ENCODE measurements at regions not wholly inside any gene's neighbourhood (a gene's known extent, or its start where the extent isn't known, plus 50 kb on each side); places are given as distances from the start of the nearest gene placed in this dataset.

DNA sequence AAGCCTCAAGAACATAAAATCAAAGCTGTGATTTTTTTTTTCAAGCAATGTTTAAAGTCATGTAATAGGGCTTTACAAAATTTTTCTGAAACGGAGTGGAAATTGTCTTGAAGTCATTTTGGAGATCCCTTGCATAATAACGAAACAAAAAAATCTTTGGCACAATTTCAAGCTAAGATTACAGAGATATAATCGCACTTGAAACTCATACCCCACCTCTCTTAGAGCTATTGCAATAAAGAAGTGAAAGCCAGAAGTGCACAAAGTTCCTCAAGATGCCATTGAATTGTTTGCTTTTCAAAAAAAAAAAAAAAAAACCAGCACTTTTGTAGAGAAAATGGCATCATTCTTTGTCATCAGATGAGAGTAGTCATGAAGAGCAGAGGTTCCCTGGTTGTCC, 152.3 kb downstream of the PAX3 start:
- Mint-ChIP-seq H3K9me3 (peaks cover 0 to 6% (median 0%) of the 10 kb centered on the region in 3 donors), H3K27ac (no peak overlapping the region), H3K4me3 (no peak overlapping the region), H3K36me3 (no peaks in the 10 kb centered on the region), H3K27me3 (peaks cover 1% of the 10 kb centered on the region), H3K4me1 (no peaks in the 10 kb centered on the region)

DNA sequence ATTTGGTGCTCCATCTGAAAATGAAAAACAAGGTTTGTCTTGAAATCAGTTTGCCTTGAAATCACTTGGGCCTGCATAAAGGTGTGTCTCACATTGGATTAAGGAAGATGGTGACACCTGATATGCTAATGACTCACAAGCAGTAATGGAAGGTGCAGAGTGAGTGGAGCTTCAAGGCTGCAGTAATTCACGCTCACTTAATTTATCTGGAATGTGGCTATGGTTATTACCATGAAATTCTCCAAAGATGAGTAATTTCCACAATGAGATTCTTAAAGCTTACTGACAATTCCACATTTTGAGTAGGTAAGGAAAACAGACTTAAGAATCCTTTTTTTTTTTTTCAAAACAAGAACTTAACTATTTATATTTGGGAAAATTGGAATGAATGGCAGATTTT, 156.8 kb downstream of the PAX3 start:
- H3K4me3 Mint-ChIP-seq, result no peak overlapping the region
- H3K27ac Mint-ChIP-seq, result no peak overlapping the region
- H3K27me3 Mint-ChIP-seq, result peaks cover 1% of the 10 kb centered on the region
- peaks cover 1% of the 10 kb centered on the region for H3K36me3 Mint-ChIP-seq
- H3K9me3 Mint-ChIP-seq, result peaks cover 2 to 15% (median 2%) of the 10 kb centered on the region in 3 donors
- H3K4me1 Mint-ChIP-seq, result no peaks in the 10 kb centered on the region

GRCh38 chr2:222136106-222136630, 162.6 kb downstream of the PAX3 start:
- no peak overlapping the region for H3K27ac Mint-ChIP-seq
- no peaks in the 10 kb centered on the region for H3K4me1 Mint-ChIP-seq
- H3K27me3 Mint-ChIP-seq, result no peaks in the 10 kb centered on the region
- peaks cover 5 to 14% (median 6%) of the 10 kb centered on the region in 3 donors for H3K9me3 Mint-ChIP-seq
- H3K36me3 Mint-ChIP-seq, result peaks cover 1% of the 10 kb centered on the region
- no peak overlapping the region for H3K4me3 Mint-ChIP-seq

DNA sequence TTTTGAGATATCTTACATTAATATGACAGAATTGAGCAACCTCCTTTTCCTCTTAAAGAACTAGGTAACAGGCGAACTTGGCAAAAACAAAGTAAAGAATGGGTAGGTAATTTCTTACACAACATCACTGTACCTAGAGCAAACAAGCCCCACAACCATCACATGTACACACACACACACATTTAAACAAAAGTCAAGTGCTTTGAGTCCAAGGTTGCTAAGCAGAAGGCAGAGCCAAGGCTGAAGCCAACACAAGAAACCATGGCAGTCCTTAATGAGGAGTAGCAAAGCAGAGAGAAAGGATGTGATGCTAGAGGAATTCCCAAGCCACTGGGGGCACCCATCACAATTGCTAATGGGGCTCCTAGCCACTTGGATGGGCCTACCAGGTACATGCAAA, 164.1 kb downstream of the PAX3 start:
- no peaks in the 10 kb centered on the region for H3K27me3 Mint-ChIP-seq
- H3K4me3 Mint-ChIP-seq, result no peak overlapping the region
- peaks cover 5 to 14% (median 6%) of the 10 kb centered on the region in 3 donors for H3K9me3 Mint-ChIP-seq
- peaks cover 1% of the 10 kb centered on the region for H3K36me3 Mint-ChIP-seq
- no peaks in the 10 kb centered on the region for H3K4me1 Mint-ChIP-seq
- H3K27ac Mint-ChIP-seq, result no peak overlapping the region

DNA sequence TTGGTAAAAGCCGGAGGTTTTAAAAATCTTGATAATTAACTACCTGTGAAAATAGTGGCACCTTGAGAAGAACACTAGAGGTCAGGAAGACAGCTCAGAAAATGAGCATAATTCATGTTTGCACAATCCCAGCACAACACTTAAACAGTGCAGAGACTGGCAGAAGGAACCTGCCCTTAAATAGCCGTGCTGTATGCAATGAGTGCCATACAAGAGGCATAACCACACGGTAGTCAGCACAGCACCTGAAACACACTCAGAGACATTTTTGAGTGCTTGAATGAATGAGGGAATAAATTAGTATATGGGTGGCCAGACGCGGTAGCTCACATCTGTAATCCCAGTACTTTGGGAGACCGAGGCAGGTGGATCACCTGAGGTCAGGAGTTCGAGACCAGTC, 164.9 kb downstream of the PAX3 start:
- peaks cover 5 to 14% (median 6%) of the 10 kb centered on the region in 3 donors for H3K9me3 Mint-ChIP-seq
- no peaks in the 10 kb centered on the region for H3K4me1 Mint-ChIP-seq
- H3K4me3 Mint-ChIP-seq, result no peak overlapping the region
- no peaks in the 10 kb centered on the region for H3K27me3 Mint-ChIP-seq
- no peak overlapping the region for H3K27ac Mint-ChIP-seq
- H3K36me3 Mint-ChIP-seq, result peaks cover 1% of the 10 kb centered on the region

GRCh38 chr2:222130855-222131254, 167.9 kb downstream of the PAX3 start:
- no peak overlapping the region for H3K27ac Mint-ChIP-seq
- H3K4me1 Mint-ChIP-seq, result no peaks in the 10 kb centered on the region
- peaks cover 3 to 8% (median 6%) of the 10 kb centered on the region in 3 donors for H3K9me3 Mint-ChIP-seq
- no peak overlapping the region for H3K4me3 Mint-ChIP-seq
- no peaks in the 10 kb centered on the region for H3K27me3 Mint-ChIP-seq
- no peaks in the 10 kb centered on the region for H3K36me3 Mint-ChIP-seq

DNA sequence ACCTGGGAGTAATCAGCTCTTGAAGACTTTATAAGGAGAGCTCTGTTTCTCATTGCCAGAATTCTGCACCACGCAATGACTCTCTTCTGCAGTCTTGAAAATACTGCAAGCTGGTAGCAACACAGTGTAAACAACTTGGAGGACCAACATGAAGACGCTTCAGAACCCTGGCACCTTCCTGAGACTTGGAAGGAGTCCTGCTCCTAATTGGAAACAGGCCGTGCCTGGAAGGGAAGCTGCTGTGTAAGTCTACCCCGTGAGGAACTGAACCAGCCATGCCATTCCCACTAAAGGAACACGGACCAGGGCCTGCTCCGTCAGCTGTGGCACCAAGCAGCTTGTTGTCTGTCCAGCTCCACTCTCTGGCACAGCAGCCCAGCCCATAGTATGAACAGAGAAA, 171.1 kb downstream of the PAX3 start:
- no peak overlapping the region for H3K27ac Mint-ChIP-seq
- H3K9me3 Mint-ChIP-seq, result peaks cover under 1 to 8% (median 2%) of the 10 kb centered on the region in 3 donors
- no peak overlapping the region for H3K4me3 Mint-ChIP-seq
- H3K36me3 Mint-ChIP-seq, result no peaks in the 10 kb centered on the region
- no peaks in the 10 kb centered on the region for H3K27me3 Mint-ChIP-seq
- H3K4me1 Mint-ChIP-seq, result no peaks in the 10 kb centered on the region

- no peak overlapping the region for H3K27ac Mint-ChIP-seq
- no peaks in the 10 kb centered on the region for H3K9me3 Mint-ChIP-seq
- H3K4me3 Mint-ChIP-seq, result no peak overlapping the region
- H3K27me3 Mint-ChIP-seq, result peaks cover 1% of the 10 kb centered on the region
- no peaks in the 10 kb centered on the region for H3K36me3 Mint-ChIP-seq
- H3K4me1 Mint-ChIP-seq, result no peaks in the 10 kb centered on the region
These were observed 177.9 kb downstream of the PAX3 start for GRCh38 chr2:222120933-222121332.

GRCh38 chr2:222115296-222115695, 183.5 kb downstream of the PAX3 start:
- Mint-ChIP-seq H3K4me3 (no peak overlapping the region), H3K36me3 (no peaks in the 10 kb centered on the region), H3K9me3 (peaks cover 0 to 2% (median 0%) of the 10 kb centered on the region in 3 donors), H3K4me1 (no peaks in the 10 kb centered on the region), H3K27me3 (peaks cover 3% of the 10 kb centered on the region), H3K27ac (no peak overlapping the region)

- Mint-ChIP-seq H3K36me3 (no peaks in the 10 kb centered on the region), H3K9me3 (peaks cover 0 to 2% (median 0%) of the 10 kb centered on the region in 3 donors), H3K4me1 (no peaks in the 10 kb centered on the region), H3K27ac (peak overlapping the region in 1 of 3 donors; percentile 55), H3K27me3 (peaks cover 3% of the 10 kb centered on the region), H3K4me3 (no peak overlapping the region)
These were observed 189.7 kb downstream of the PAX3 start for GRCh38 chr2:222108957-222109585.

DNA sequence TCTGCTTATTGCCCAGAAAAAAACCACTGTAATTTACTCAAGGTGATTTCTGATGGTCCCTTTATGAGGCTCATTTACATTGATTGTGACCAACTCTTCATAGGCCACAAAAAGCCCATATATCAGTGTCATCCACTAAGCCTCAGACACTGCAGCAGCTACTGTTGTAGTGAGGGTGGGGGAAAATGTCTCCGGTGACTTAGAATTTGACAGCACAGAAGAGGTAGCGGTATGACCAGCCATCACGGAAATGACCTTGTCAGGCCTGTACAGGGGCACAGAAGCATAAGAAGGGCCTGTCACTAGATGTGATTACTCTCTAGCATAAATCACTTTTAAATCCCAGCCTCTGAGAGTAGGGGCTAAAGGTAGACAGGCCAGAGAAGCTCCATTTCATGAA, 190.3 kb downstream of the PAX3 start:
- Mint-ChIP-seq H3K9me3 (peaks cover 0 to 2% (median 0%) of the 10 kb centered on the region in 3 donors), H3K4me1 (no peaks in the 10 kb centered on the region), H3K4me3 (no peak overlapping the region)

GRCh38 chr2:222105046-222105445, 193.8 kb downstream of the PAX3 start:
- no peaks in the 10 kb centered on the region for H3K36me3 Mint-ChIP-seq
- H3K9me3 Mint-ChIP-seq, result no peaks in the 10 kb centered on the region
- H3K27me3 Mint-ChIP-seq, result no peaks in the 10 kb centered on the region
- no peak overlapping the region for H3K27ac Mint-ChIP-seq
- H3K4me3 Mint-ChIP-seq, result no peak overlapping the region
- no peaks in the 10 kb centered on the region for H3K4me1 Mint-ChIP-seq

More for the DNA sequence above, 190.3 kb downstream of the PAX3 start:
- Mint-ChIP-seq H3K36me3 (no peaks in the 10 kb centered on the region), H3K27ac (no peak overlapping the region), H3K27me3 (peaks cover 3% of the 10 kb centered on the region)

DNA sequence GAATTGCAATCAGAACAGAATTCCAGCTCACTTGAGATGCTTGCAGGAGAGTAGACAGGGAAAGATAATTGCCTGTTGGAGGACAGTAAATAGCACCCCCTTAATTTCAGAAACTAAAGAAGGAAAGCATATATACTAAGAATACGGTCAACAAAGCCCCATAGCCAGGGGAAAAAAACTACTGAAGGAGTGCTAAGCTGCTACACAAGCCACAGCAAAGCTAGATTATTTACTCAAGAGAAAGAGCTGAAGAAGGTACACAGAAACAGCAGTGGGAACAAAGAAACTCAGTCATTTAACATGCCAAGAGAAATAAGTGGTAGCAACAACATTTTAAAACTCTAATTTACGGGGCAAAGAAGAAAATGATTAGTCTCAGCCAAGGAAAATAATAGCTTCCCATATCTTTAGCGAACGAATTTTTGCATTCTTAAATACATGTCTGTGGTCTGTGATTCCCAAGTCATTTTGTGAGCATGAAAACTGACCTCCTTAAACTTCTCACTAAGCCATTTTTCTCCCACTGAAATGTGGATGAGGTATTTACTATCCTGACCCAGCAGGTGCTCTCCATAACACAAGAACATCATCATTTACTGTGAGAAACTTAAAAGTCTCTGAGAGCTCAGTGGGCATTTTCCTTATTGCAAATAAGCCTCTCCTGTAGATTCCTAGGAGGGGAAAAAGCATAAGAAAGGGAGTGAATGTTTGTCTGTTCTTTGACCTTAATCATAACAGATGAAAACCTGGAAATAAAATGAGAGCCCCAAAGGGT, 196.0 kb downstream of the PAX3 start:
- Mint-ChIP-seq H3K27ac (no peak overlapping the region), H3K27me3 (no peaks in the 10 kb centered on the region), H3K36me3 (no peaks in the 10 kb centered on the region), H3K4me3 (no peak overlapping the region), H3K4me1 (no peaks in the 10 kb centered on the region), H3K9me3 (no peaks in the 10 kb centered on the region)

- Mint-ChIP-seq H3K36me3 (no peaks in the 10 kb centered on the region), H3K27ac (no peak overlapping the region), H3K4me3 (no peak overlapping the region), H3K4me1 (no peaks in the 10 kb centered on the region), H3K27me3 (no peaks in the 10 kb centered on the region), H3K9me3 (no peaks in the 10 kb centered on the region)
These were observed 197.8 kb downstream of the PAX3 start for GRCh38 chr2:222100704-222101699.

DNA sequence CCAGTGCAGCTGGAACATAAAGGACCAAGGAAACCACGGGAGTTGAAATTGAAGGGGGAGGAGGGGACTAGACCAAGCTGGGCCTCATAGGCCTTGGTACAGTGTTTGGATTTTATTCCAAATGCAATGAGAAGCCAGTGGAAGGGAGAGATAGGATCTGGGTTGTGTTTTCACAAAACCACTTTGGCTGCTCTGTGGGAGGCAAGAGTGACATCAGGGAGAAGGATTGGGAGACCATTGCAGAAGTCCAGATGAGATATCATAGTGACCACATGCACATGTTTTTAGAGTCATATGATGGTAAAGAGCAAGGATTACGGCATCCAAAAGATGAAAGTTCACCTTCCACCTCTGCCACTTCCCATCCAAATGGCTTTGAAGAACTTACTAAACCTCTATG, 210.2 kb downstream of the PAX3 start:
- H3K27me3 Mint-ChIP-seq, result peaks cover 1% of the 10 kb centered on the region
- H3K27ac Mint-ChIP-seq, result no peak overlapping the region
- H3K9me3 Mint-ChIP-seq, result peaks cover 2 to 13% (median 7%) of the 10 kb centered on the region in 3 donors
- H3K4me1 Mint-ChIP-seq, result no peaks in the 10 kb centered on the region
- H3K4me3 Mint-ChIP-seq, result no peak overlapping the region
- no peaks in the 10 kb centered on the region for H3K36me3 Mint-ChIP-seq

Measured in IgD-negative memory B cell (primary cell).